ENCODE measurements at regions not wholly inside any gene's neighbourhood (a gene's known extent, or its start where the extent isn't known, plus 50 kb on each side); places are given as distances from the start of the nearest gene placed in this dataset.

GRCh38 chr12:114974333-114974732 is 290.4 kb upstream of the TBX3 start:
- TF ChIP-seq EZH2phosphoT487 (IDR thresholded peaks at IDR 0.05; ENCODE audit: borderline replicate concordance) = no peak
- TF ChIP-seq, protein P1, sequence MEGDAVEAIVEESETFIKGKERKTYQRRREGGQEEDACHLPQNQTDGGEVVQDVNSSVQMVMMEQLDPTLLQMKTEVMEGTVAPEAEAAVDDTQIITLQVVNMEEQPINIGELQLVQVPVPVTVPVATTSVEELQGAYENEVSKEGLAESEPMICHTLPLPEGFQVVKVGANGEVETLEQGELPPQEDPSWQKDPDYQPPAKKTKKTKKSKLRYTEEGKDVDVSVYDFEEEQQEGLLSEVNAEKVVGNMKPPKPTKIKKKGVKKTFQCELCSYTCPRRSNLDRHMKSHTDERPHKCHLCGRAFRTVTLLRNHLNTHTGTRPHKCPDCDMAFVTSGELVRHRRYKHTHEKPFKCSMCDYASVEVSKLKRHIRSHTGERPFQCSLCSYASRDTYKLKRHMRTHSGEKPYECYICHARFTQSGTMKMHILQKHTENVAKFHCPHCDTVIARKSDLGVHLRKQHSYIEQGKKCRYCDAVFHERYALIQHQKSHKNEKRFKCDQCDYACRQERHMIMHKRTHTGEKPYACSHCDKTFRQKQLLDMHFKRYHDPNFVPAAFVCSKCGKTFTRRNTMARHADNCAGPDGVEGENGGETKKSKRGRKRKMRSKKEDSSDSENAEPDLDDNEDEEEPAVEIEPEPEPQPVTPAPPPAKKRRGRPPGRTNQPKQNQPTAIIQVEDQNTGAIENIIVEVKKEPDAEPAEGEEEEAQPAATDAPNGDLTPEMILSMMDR (conservative IDR thresholded peaks at IDR 0.05; ENCODE audit: low read length) = no peak

GRCh38 chr12:114968727-114969126 is 284.8 kb upstream of the TBX3 start:
- Histone ChIP-seq H3K9me3 (ENCODE audit: insufficient read depth, low read depth, low read length) (no peaks in the 10 kb centered on the region), H3K9me2 (replicated peaks; ENCODE audit: low read depth, low read length) (no peaks in the 10 kb centered on the region), H3K9ac (ENCODE audit: low read depth, low read length, poor library complexity, severe bottlenecking) (no peak overlapping the region), H3F3A (ENCODE audit: low read depth) (no peaks in the 10 kb centered on the region), H2AFZ (ENCODE audit: low read length) (no peak overlapping the region), H4K20me1 (ENCODE audit: insufficient read depth, low read length, poor library complexity, severe bottlenecking) (no peaks in the 10 kb centered on the region), H3K4me2 (ENCODE audit: low read depth, low read length, poor library complexity, severe bottlenecking) (no peak overlapping the region), H3K27me3 (ENCODE audit: insufficient read depth, low read length, poor library complexity, severe bottlenecking) (no peaks in the 10 kb centered on the region), H3K4me3 (ENCODE audit: low read length, poor library complexity, severe bottlenecking) (no peak overlapping the region), H3K36me3 (ENCODE audit: insufficient read depth, low read length) (no peaks in the 10 kb centered on the region), H3K79me2 (ENCODE audit: insufficient read depth, low read length) (no peaks in the 10 kb centered on the region), H3K4me1 (ENCODE audit: insufficient read depth, low read length, poor library complexity, severe bottlenecking) (no peaks in the 10 kb centered on the region)
- no peak for TF ChIP-seq EZH2phosphoT487 (IDR thresholded peaks at IDR 0.05; ENCODE audit: borderline replicate concordance)
- TF ChIP-seq, protein P1 (conservative IDR thresholded peaks at IDR 0.05; ENCODE audit: low read length) = no peak

More at GRCh38 chr12:114974333-114974732, 290.4 kb upstream of the TBX3 start:
- Histone ChIP-seq H3F3A (ENCODE audit: low read depth) (no peaks in the 10 kb centered on the region), H3K4me1 (ENCODE audit: insufficient read depth, low read length, poor library complexity, severe bottlenecking) (no peaks in the 10 kb centered on the region), H3K9ac (ENCODE audit: low read depth, low read length, poor library complexity, severe bottlenecking) (no peak overlapping the region), H3K9me2 (replicated peaks; ENCODE audit: low read depth, low read length) (no peaks in the 10 kb centered on the region), H3K4me3 (ENCODE audit: low read length, poor library complexity, severe bottlenecking) (no peak overlapping the region), H3K79me2 (ENCODE audit: insufficient read depth, low read length) (no peaks in the 10 kb centered on the region), H3K27me3 (ENCODE audit: insufficient read depth, low read length, poor library complexity, severe bottlenecking) (no peaks in the 10 kb centered on the region), H2AFZ (ENCODE audit: low read length) (no peak overlapping the region), H3K36me3 (ENCODE audit: insufficient read depth, low read length) (no peaks in the 10 kb centered on the region), H4K20me1 (ENCODE audit: insufficient read depth, low read length, poor library complexity, severe bottlenecking) (no peaks in the 10 kb centered on the region), H3K9me3 (ENCODE audit: insufficient read depth, low read depth, low read length) (no peaks in the 10 kb centered on the region; the same call in 1 of the 2 replicates), H3K4me2 (ENCODE audit: low read depth, low read length, poor library complexity, severe bottlenecking) (no peak overlapping the region)

- Histone ChIP-seq H2AFZ (ENCODE audit: low read length) (no peak overlapping the region), H3K9me2 (replicated peaks; ENCODE audit: low read depth, low read length) (no peaks in the 10 kb centered on the region), H3K27me3 (ENCODE audit: insufficient read depth, low read length, poor library complexity, severe bottlenecking) (no peaks in the 10 kb centered on the region), H3K4me2 (ENCODE audit: low read depth, low read length, poor library complexity, severe bottlenecking) (no peak overlapping the region), H3F3A (ENCODE audit: low read depth) (no peaks in the 10 kb centered on the region), H3K79me2 (ENCODE audit: insufficient read depth, low read length) (no peaks in the 10 kb centered on the region), H3K36me3 (ENCODE audit: insufficient read depth, low read length) (no peaks in the 10 kb centered on the region), H3K4me3 (ENCODE audit: low read length, poor library complexity, severe bottlenecking) (no peak overlapping the region), H3K9ac (ENCODE audit: low read depth, low read length, poor library complexity, severe bottlenecking) (no peak overlapping the region), H3K4me1 (ENCODE audit: insufficient read depth, low read length, poor library complexity, severe bottlenecking) (no peaks in the 10 kb centered on the region), H4K20me1 (ENCODE audit: insufficient read depth, low read length, poor library complexity, severe bottlenecking) (no peaks in the 10 kb centered on the region), H3K9me3 (ENCODE audit: insufficient read depth, low read depth, low read length) (no peaks in the 10 kb centered on the region)
- TF ChIP-seq EZH2phosphoT487 (IDR thresholded peaks at IDR 0.05; ENCODE audit: borderline replicate concordance) = no peak
- TF ChIP-seq, protein P1 (conservative IDR thresholded peaks at IDR 0.05; ENCODE audit: low read length) = no peak
Observed at GRCh38 chr12:114967151-114967550, 283.2 kb upstream of the TBX3 start.

Measured in Loucy (cell line).